Neural cell (in vitro differentiated cells): ENCODE measurements at regions not wholly inside any gene's neighbourhood (a gene's known extent, or its start where the extent isn't known, plus 50 kb on each side); places are given as distances from the start of the nearest gene placed in this dataset.
A peak's percentile ranks its signal among the peaks of the same experiment; 100 is the strongest.

Source experiments
- H2AFZ ChIP-seq: fragments of 200-600, 300-800 bp; sonication (generic), shearing (Covaris generic); 2 replicates; pipeline ENCODE4 v1.6.0; 2014; ENCODE audit warnings: low read depth, mild to moderate bottlenecking, antibody characterized with exemption, low read length, moderate library complexity
- H3F3A ChIP-seq: fragments of 200-600 bp; shearing (Covaris generic); 2 replicates; pipeline ENCODE4 v1.6.1; 2016; ENCODE audit warnings: mild to moderate bottlenecking, moderate library complexity, mixed read lengths, antibody characterized with exemption, low read length; ENCODE audit not compliant: insufficient read depth, poor library complexity, severe bottlenecking
- H3K27ac ChIP-seq: fragments of 200-600, 300-800 bp; sonication (generic), shearing (Covaris generic); 2 replicates; pipeline ENCODE4 v1.5.1; 2014; ENCODE audit warnings: mild to moderate bottlenecking, low read length, moderate library complexity
- H3K27me3 ChIP-seq: fragments of 300-800, 200-600 bp; sonication (generic), shearing (Covaris generic); 2 replicates; pipeline ENCODE4 v1.6.0; 2014; ENCODE audit warnings: mild to moderate bottlenecking, low read depth, low read length, moderate library complexity; ENCODE audit not compliant: insufficient read depth
- H3K36me3 ChIP-seq: fragments of 300-800, 200-600 bp; sonication (generic), shearing (Covaris generic); 2 replicates; pipeline ENCODE4 v1.5.1; 2014; ENCODE audit warnings: mild to moderate bottlenecking, antibody characterized with exemption, low read length, moderate library complexity; ENCODE audit not compliant: insufficient read depth
- H3K4me2 ChIP-seq: fragments of 300-800, 200-600 bp; sonication (generic), shearing (Covaris generic); 2 replicates; pipeline ENCODE4 v1.6.0; 2014; ENCODE audit warnings: mild to moderate bottlenecking, low read length
- H3K4me3 ChIP-seq: fragments of 300-800, 200-600 bp; sonication (generic), shearing (Covaris generic); 2 replicates; pipeline ENCODE4 v1.5.1; 2014; ENCODE audit warnings: mild to moderate bottlenecking, low read length, moderate library complexity
- H3K79me2 ChIP-seq: fragments of 200-600 bp; shearing (Covaris generic); replicated peaks from 2 replicates; pipeline ENCODE4 v1.6.0; 2014; ENCODE audit warnings: mild to moderate bottlenecking, low read length, moderate library complexity; ENCODE audit not compliant: insufficient read depth
- H3K9ac ChIP-seq: fragments of 300-800, 200-600 bp; sonication (generic), shearing (Covaris generic); 2 replicates; pipeline ENCODE4 v1.6.1; 2016; ENCODE audit warnings: mild to moderate bottlenecking, low read length, mixed read lengths
- H3K9me2 ChIP-seq: fragments of 200-600 bp; shearing (Covaris generic); 2 replicates; pipeline ENCODE4 v1.6.1; 2016; ENCODE audit warnings: mild to moderate bottlenecking, low read length, mixed read lengths; ENCODE audit not compliant: insufficient read depth
- H3K9me3 ChIP-seq: fragments of 200-600, 300-800 bp; sonication (generic), shearing (Covaris generic); 2 replicates; pipeline ENCODE4 v1.6.1; 2016; ENCODE audit warnings: mild to moderate bottlenecking, mixed run types, low read length, moderate library complexity, mixed read lengths
- H4K20me1 ChIP-seq: fragments of 200-600 bp; shearing (Covaris generic); 2 replicates; pipeline ENCODE4 v1.6.1; 2016; ENCODE audit warnings: mild to moderate bottlenecking, mixed run types; ENCODE audit not compliant: insufficient read depth
- EP300 ChIP-seq: fragments of 450-650 bp; conservative IDR thresholded peaks from 2 replicates; pipeline ENCODE4 v1.6.1; 2014; ENCODE audit warnings: antibody characterized with exemption, mild to moderate bottlenecking, moderate library complexity; ENCODE audit not compliant: poor library complexity, severe bottlenecking
- EZH2 ChIP-seq: fragments of 200-600, 300-800 bp; shearing (Covaris generic), sonication (generic); IDR thresholded peaks from 2 replicates; pipeline ENCODE4 v1.6.1; 2014; ENCODE audit warnings: antibody characterized with exemption, low read length, borderline replicate concordance, mild to moderate bottlenecking; ENCODE audit not compliant: insufficient read depth, poor library complexity, severe bottlenecking
- MXI1 ChIP-seq: fragments of 450-650 bp; conservative IDR thresholded peaks from 2 replicates; pipeline ENCODE4 v1.6.1; 2014; ENCODE audit warnings: antibody characterized with exemption, mild to moderate bottlenecking; ENCODE audit not compliant: poor library complexity, severe bottlenecking
- POLR2AphosphoS5 ChIP-seq: IDR thresholded peaks from 2 replicates; pipeline ENCODE4 v1.6.1; 2012
- RAD21 ChIP-seq: fragments of 450-650 bp; conservative IDR thresholded peaks from 2 replicates; pipeline ENCODE4 v1.6.1; 2014; ENCODE audit warnings: antibody characterized with exemption, mild to moderate bottlenecking, moderate library complexity
- SMC3 ChIP-seq: fragments of 450-650 bp; conservative IDR thresholded peaks from 2 replicates; pipeline ENCODE4 v1.6.1; 2014; ENCODE audit warnings: antibody characterized with exemption, mild to moderate bottlenecking, moderate library complexity; ENCODE audit not compliant: poor library complexity
- TAF1 ChIP-seq: IDR thresholded peaks from 2 replicates; pipeline ENCODE4 v1.6.1; 2012; ENCODE audit warnings: low read depth
- TF ChIP-seq, protein P1 (sequence below): IDR thresholded peaks from 2 replicates; pipeline ENCODE4 v1.6.1; 2012; ENCODE audit warnings: borderline replicate concordance
- TF ChIP-seq, protein P2 (sequence below): fragments of 450-650 bp; IDR thresholded peaks from 2 replicates; pipeline ENCODE4 v1.5.1; 2014; ENCODE audit warnings: antibody characterized with exemption, mild to moderate bottlenecking, moderate library complexity; ENCODE audit not compliant: poor library complexity, severe bottlenecking

- no peak overlapping the region for H2AFZ ChIP-seq
- no peaks in the 10 kb centered on the region for H3K9me3 ChIP-seq
- H3F3A ChIP-seq, result no peaks in the 10 kb centered on the region
- no peak overlapping the region for H3K4me3 ChIP-seq
- H3K36me3 ChIP-seq, result no peaks in the 10 kb centered on the region
- H3K4me2 ChIP-seq, result peak overlapping the region; percentile 15
- no peaks in the 10 kb centered on the region for H3K79me2 ChIP-seq
- no peak overlapping the region for H3K9ac ChIP-seq
- no peaks in the 10 kb centered on the region for H3K27me3 ChIP-seq
- no peaks in the 10 kb centered on the region for H3K9me2 ChIP-seq
- TF ChIP-seq, protein P1, sequence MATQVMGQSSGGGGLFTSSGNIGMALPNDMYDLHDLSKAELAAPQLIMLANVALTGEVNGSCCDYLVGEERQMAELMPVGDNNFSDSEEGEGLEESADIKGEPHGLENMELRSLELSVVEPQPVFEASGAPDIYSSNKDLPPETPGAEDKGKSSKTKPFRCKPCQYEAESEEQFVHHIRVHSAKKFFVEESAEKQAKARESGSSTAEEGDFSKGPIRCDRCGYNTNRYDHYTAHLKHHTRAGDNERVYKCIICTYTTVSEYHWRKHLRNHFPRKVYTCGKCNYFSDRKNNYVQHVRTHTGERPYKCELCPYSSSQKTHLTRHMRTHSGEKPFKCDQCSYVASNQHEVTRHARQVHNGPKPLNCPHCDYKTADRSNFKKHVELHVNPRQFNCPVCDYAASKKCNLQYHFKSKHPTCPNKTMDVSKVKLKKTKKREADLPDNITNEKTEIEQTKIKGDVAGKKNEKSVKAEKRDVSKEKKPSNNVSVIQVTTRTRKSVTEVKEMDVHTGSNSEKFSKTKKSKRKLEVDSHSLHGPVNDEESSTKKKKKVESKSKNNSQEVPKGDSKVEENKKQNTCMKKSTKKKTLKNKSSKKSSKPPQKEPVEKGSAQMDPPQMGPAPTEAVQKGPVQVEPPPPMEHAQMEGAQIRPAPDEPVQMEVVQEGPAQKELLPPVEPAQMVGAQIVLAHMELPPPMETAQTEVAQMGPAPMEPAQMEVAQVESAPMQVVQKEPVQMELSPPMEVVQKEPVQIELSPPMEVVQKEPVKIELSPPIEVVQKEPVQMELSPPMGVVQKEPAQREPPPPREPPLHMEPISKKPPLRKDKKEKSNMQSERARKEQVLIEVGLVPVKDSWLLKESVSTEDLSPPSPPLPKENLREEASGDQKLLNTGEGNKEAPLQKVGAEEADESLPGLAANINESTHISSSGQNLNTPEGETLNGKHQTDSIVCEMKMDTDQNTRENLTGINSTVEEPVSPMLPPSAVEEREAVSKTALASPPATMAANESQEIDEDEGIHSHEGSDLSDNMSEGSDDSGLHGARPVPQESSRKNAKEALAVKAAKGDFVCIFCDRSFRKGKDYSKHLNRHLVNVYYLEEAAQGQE, result peak; percentile 34
- TF ChIP-seq POLR2AphosphoS5, result peak; percentile 57
- no peak for TF ChIP-seq TAF1
- H3K27ac ChIP-seq, result peak overlapping the region; percentile 64
- no peaks in the 10 kb centered on the region for H4K20me1 ChIP-seq
Observed at GRCh38 chr20:61104232-61104631, 147.8 kb upstream of the CDH4 start.

DNA sequence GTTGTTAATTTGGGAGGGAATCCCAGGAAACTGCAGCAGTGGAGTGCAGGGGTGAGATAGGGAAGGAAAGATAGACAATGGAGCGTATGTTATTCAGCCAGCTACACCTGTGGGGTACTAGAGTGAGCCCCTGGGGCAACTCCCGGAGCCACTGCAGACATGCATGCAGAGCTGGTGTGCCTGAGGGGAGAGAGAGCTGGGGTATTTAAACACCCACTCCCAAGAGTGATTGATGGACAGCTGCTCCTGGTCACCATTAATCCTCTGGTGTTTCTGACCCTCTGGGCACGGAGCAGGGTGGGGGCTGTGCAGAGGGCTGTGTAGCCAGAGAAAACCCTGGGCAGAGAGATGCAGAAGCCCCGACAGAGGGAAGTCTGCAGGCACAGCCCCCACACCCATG, 146.7 kb upstream of the CDH4 start:
- Histone ChIP-seq H3K36me3 (no peaks in the 10 kb centered on the region), H3K9me2 (no peaks in the 10 kb centered on the region), H3K9ac (peak overlapping the region; percentile 10), H3K79me2 (no peaks in the 10 kb centered on the region), H3K27me3 (no peaks in the 10 kb centered on the region), H3F3A (no peaks in the 10 kb centered on the region), H3K4me3 (no peak overlapping the region), H3K27ac (peak overlapping the region; percentile 64), H2AFZ (no peak overlapping the region), H3K9me3 (no peaks in the 10 kb centered on the region), H4K20me1 (no peaks in the 10 kb centered on the region), H3K4me2 (no peak overlapping the region)
- TF ChIP-seq POLR2AphosphoS5, result no peak
- TF ChIP-seq, protein P2, sequence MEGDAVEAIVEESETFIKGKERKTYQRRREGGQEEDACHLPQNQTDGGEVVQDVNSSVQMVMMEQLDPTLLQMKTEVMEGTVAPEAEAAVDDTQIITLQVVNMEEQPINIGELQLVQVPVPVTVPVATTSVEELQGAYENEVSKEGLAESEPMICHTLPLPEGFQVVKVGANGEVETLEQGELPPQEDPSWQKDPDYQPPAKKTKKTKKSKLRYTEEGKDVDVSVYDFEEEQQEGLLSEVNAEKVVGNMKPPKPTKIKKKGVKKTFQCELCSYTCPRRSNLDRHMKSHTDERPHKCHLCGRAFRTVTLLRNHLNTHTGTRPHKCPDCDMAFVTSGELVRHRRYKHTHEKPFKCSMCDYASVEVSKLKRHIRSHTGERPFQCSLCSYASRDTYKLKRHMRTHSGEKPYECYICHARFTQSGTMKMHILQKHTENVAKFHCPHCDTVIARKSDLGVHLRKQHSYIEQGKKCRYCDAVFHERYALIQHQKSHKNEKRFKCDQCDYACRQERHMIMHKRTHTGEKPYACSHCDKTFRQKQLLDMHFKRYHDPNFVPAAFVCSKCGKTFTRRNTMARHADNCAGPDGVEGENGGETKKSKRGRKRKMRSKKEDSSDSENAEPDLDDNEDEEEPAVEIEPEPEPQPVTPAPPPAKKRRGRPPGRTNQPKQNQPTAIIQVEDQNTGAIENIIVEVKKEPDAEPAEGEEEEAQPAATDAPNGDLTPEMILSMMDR, result no peak
- no peak for TF ChIP-seq MXI1
- TF ChIP-seq RAD21, result no peak
- no peak for TF ChIP-seq SMC3
- TF ChIP-seq EP300, result no peak
- TF ChIP-seq EZH2, result no peak
- TF ChIP-seq, protein P1, result no peak
- no peak for TF ChIP-seq TAF1
